BJ (cell line): ENCODE measurements at regions not wholly inside any gene's neighbourhood (a gene's known extent, or its start where the extent isn't known, plus 50 kb on each side); places are given as distances from the start of the nearest gene placed in this dataset.

Experiments used
- CTCF ChIA-PET: fragments of 350-600 bp; formaldehyde crosslinking; extraction: SDS; loops from one replicate; lab custom pipeline; 2021; ENCODE audit warnings: antibody characterized with exemption, inconsistent platforms; lab: Yijun Ruan, JAX
- POLR2A ChIA-PET: fragments of 300-600 bp; sonication (Branson Sonifier 250); formaldehyde crosslinking; extraction: SDS; loops from one replicate; lab custom pipeline; 2021; ENCODE audit warnings: antibody characterized with exemption; lab: Charles Lee
- DNase-seq: peaks from one replicate; pipeline ENCODE4 v3.0.0-alpha.2; 2011; ENCODE audit warnings: low read depth
- H3K27me3 ChIP-seq: 2 replicates; pipeline ENCODE4 v1.6.0; 2011; ENCODE audit warnings: low read length; ENCODE audit not compliant: control insufficient read depth, insufficient read depth
- H3K36me3 ChIP-seq: 2 replicates; pipeline ENCODE4 v1.5.1; 2011; ENCODE audit warnings: low read length; ENCODE audit not compliant: control insufficient read depth, insufficient read depth
- H3K4me3 ChIP-seq: 2 replicates; pipeline ENCODE4 v1.5.1; 2011; ENCODE audit warnings: low read depth, mild to moderate bottlenecking, control low read depth, low read length
- CTCF ChIP-seq: IDR thresholded peaks from 2 replicates; pipeline ENCODE4 v1.5.1; 2011; ENCODE audit warnings: low read depth, mild to moderate bottlenecking, control low read depth, inconsistent platforms, low read length, moderate library complexity; ENCODE audit not compliant: insufficient read depth

- DNase-seq: no peak
- ChIA-PET POLR2A (no interaction called here), CTCF (no interaction called here)
- no peak overlapping the region for H3K4me3 ChIP-seq
- H3K27me3 ChIP-seq: no peaks in the 10 kb centered on the region
- no peaks in the 10 kb centered on the region for H3K36me3 ChIP-seq
- no peak for TF ChIP-seq CTCF
Observed at GRCh38 chr21:16550917-16551741, 821.3 kb downstream of the USP25 start.

GRCh38 chr21:16552880-16553279 is 823.1 kb downstream of the USP25 start:
- DNase-seq: no peak
- no peak for TF ChIP-seq CTCF
- Histone ChIP-seq H3K4me3 (no peak overlapping the region), H3K36me3 (no peaks in the 10 kb centered on the region), H3K27me3 (no peaks in the 10 kb centered on the region)
- ChIA-PET POLR2A (no interaction called here), CTCF (interaction anchor here (1.3 kb wide), 1 partner anchor 105 kb away, joined by 4 read pairs; no protein-coding TSS in a partner anchor)

DNA sequence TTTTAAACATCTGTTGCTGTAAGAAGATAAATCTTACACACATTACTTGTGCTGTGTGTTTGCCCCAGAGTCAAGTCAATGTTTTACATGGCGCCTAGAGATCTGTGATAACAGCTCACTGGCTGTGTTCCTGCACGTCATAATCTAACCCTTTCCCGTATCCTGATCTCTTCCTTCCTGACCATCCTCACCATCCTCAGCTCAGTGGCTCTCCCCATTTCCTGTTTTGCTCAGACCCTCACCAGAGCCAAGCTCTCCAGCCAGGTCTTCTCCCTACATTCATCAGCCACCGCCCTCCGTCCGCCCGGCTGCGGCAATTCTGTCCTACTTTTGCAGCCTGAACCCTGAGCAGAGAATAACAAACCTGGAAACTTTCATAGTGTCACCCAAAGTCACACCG is 824.7 kb downstream of the USP25 start:
- Histone ChIP-seq H3K4me3 (no peak overlapping the region), H3K27me3 (no peaks in the 10 kb centered on the region), H3K36me3 (no peaks in the 10 kb centered on the region)
- ChIA-PET POLR2A (no interaction called here), CTCF (interaction anchor here (1.0 kb wide), 1 partner anchor 11 kb away, joined by 4 read pairs; no protein-coding TSS in a partner anchor)
- TF ChIP-seq CTCF: no peak
- DNase-seq: no peak

DNA sequence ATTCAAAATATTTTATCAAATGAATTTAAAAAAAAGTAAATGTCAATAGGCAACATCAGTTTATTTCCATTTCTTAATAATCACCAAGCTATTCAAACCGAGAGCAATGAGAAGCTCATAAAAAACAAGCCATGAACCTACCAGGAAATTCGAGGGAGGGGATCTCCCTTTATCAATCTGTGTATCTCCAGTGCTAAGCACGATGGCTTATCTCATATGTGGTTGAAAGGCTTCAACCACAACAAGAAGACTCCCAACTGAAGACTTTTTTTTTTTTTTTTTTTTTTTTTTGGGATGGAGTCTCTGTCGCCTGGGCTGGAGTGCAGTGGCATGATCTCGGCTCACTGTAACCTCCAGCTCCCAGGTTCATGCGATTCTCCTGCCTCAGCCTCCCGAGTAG is 833.3 kb downstream of the USP25 start:
- no peak for DNase-seq
- POLR2A ChIA-PET: no interaction called here
- Histone ChIP-seq H3K4me3 (no peak overlapping the region), H3K27me3 (no peaks in the 10 kb centered on the region), H3K36me3 (no peaks in the 10 kb centered on the region)
- TF ChIP-seq CTCF: no peak
- CTCF ChIA-PET: interaction anchor here (0.7 kb wide), 1 partner anchor 29 kb away, joined by 3 read pairs; no protein-coding TSS in a partner anchor

GRCh38 chr21:16563795-16564194 is 834.0 kb downstream of the USP25 start:
- Histone ChIP-seq H3K36me3 (no peaks in the 10 kb centered on the region), H3K27me3 (no peaks in the 10 kb centered on the region), H3K4me3 (no peak overlapping the region)
- POLR2A ChIA-PET: no interaction called here
- no peak for DNase-seq
- CTCF ChIA-PET: interaction anchor here (0.7 kb wide), 1 partner anchor 29 kb away, joined by 3 read pairs; no protein-coding TSS in a partner anchor
- no peak for TF ChIP-seq CTCF
